Stomach (tissue), 8 donors: ENCODE measurements at regions not wholly inside any gene's neighbourhood (a gene's known extent, or its start where the extent isn't known, plus 50 kb on each side); places are given as distances from the start of the nearest gene placed in this dataset.

Source experiments
- DNase-seq, 2 donors: peaks; one replicate each; pipeline versions ENCODE4 v3.0.0 to v3.0.0-alpha.2; 2013 to 2019
- H3K27ac ChIP-seq, 5 donors: fragments of 200-600 bp in 4 of 5; sonication (generic) in 4 of 5; one replicate each; pipeline ENCODE4 v1.5.1; 2013 to 2019; ENCODE audit warnings: mild to moderate bottlenecking in 1 of 5, moderate library complexity in 1 of 5
- H3K27me3 ChIP-seq, 3 donors: fragments of 200-600 bp; sonication (generic); one replicate each; pipeline ENCODE4 v1.5.1; 2017 to 2019; ENCODE audit warnings: mixed run types in 1 of 3
- H3K36me3 ChIP-seq, 4 donors: fragments of 200-600 bp; sonication (generic); 1 replicate in 3 of 4; 2 replicates in 1 of 4; pipeline ENCODE4 v1.5.1; 2016 to 2019
- H3K4me1 ChIP-seq, 4 donors: fragments of 200-600 bp; sonication (generic); one replicate each; pipeline ENCODE4 v1.5.1; 2016 to 2019
- H3K4me3 ChIP-seq, 4 donors: fragments of 200-600 bp; sonication (generic) in 3 of 4; one replicate each; pipeline ENCODE4 v1.5.1; 2016 to 2019; ENCODE audit warnings: mild to moderate bottlenecking in 1 of 4
- H3K9me3 ChIP-seq, 4 donors: fragments of 200-600 bp; sonication (generic); one replicate each; pipeline ENCODE4 v1.5.1; 2016 to 2019
- EP300 ChIP-seq: sonication (generic); formaldehyde crosslinking; IDR thresholded peaks from one replicate; pipeline ENCODE4 v1.6.1; 2017; ENCODE audit warnings: antibody characterized with exemption
- POLR2A ChIP-seq, 4 donors: fragments of 450-650 bp; IDR thresholded peaks; one replicate each; pipeline ENCODE4 v1.6.1; 2016; ENCODE audit warnings: antibody characterized with exemption in 4 of 4, control low read depth in 2 of 4, mild to moderate bottlenecking in 1 of 4, moderate library complexity in 1 of 4
- POLR2AphosphoS5 ChIP-seq, 3 donors: sonication (generic); formaldehyde crosslinking; IDR thresholded peaks; one replicate each; pipeline ENCODE4 v1.6.1; 2016; ENCODE audit warnings: antibody characterized with exemption in 3 of 3
- WGBS, 5 donors: extraction: QIAGEN DNeasy Blood & Tissue Kit in 3 of 5; methylation state at CpG; one replicate each; pipeline versions ENCODE4 v1.1.5 to v1.1.7; 2013 to 2018; 5-methylcytosine and 5-hydroxymethylcytosine counted together
- intact Hi-C: fragments of 100-400 bp; cut with DNase I; formaldehyde crosslinking; loops from one replicate; pipeline ENCODE4 v1.15.1; 2023; ENCODE audit warnings: low total_unique reads
- TF ChIP-seq, protein P1 (sequence below), 7 experiments: fragments of 450-650 bp in 4 of 7; fragments of 200-600 bp in 3 of 7; sonication (generic) in 3 of 7; IDR thresholded peaks; one replicate each; pipeline ENCODE4 v1.5.1; 2016 to 2019; ENCODE audit warnings: antibody characterized with exemption in 7 of 7, control low read depth in 2 of 7, mild to moderate bottlenecking in 1 of 7
- donor health status: healthy with polysubstance abuse.
- donor health status: Bipolar disorder and iron deficiency.
- donor health status: healthy.

DNA sequence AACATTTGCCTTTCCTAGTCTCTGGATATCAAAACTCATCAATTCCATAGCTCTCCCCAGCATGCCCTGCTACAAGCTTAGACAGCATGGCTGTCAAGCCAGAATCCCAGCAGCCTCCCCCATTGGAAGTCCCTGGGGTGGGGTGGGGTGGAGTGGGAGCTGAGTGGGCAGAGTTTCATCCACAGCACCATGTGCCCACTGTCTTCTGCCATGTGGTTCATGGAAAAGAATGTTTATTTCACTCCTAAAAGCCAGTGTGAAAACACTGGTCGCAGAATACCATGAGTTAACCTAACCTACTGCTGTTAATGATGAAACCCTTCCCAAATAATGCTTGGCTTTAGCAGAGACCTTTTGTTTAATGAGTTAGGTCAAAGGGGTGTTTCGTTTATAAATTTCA is 80.2 kb upstream of the KIRREL3 start:
- 34 to 41% (median 40%) methylated on average over 2 of the region's 2 CpGs for WGBS, 5 donors
- Histone ChIP-seq H3K4me1 (no peaks in the 10 kb centered on the region), H3K27me3 (no peaks in the 10 kb centered on the region), H3K4me3 (no peak overlapping the region), H3K27ac (no peak overlapping the region), H3K9me3 (no peaks in the 10 kb centered on the region), H3K36me3 (no peaks in the 10 kb centered on the region)
- DNase-seq, result no peak
- TF ChIP-seq EP300 (no peak), POLR2A (IDR thresholded peaks at IDR 0.05) (no peak), POLR2AphosphoS5 (IDR thresholded peaks at IDR 0.05) (no peak)
- TF ChIP-seq, protein P1, sequence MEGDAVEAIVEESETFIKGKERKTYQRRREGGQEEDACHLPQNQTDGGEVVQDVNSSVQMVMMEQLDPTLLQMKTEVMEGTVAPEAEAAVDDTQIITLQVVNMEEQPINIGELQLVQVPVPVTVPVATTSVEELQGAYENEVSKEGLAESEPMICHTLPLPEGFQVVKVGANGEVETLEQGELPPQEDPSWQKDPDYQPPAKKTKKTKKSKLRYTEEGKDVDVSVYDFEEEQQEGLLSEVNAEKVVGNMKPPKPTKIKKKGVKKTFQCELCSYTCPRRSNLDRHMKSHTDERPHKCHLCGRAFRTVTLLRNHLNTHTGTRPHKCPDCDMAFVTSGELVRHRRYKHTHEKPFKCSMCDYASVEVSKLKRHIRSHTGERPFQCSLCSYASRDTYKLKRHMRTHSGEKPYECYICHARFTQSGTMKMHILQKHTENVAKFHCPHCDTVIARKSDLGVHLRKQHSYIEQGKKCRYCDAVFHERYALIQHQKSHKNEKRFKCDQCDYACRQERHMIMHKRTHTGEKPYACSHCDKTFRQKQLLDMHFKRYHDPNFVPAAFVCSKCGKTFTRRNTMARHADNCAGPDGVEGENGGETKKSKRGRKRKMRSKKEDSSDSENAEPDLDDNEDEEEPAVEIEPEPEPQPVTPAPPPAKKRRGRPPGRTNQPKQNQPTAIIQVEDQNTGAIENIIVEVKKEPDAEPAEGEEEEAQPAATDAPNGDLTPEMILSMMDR (IDR thresholded peaks at IDR 0.05), result no peak
- intact Hi-C loops, result no loop called here

DNA sequence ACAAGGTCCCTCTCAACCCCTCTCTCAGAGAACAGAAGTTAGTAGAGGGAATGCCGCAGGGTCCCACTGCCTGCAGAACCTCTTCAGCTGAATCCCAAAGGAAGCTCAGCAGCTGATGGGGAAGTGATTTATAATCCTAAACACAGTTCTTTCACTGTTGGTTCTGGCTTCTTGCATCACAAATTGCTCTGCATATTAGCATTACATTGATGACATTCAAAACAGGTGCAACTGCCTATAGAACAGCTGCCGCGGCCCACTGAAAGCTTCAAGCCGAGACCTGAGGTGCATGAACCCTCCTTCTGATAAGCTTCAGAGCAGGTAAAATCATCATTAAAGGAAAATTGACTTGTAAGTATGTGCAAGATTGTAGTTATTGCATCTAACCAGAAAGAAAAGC is 75.2 kb upstream of the KIRREL3 start:
- no peaks in the 10 kb centered on the region for H3K4me1 ChIP-seq
- intact Hi-C loops, result no loop called here
- WGBS, 5 donors, result 76 to 88% (median 80%) methylated on average over 4 of the region's 4 CpGs
- no peaks in the 10 kb centered on the region for H3K27me3 ChIP-seq
- H3K27ac ChIP-seq, result no peak overlapping the region
- no peaks in the 10 kb centered on the region for H3K9me3 ChIP-seq
- TF ChIP-seq, protein P1 (IDR thresholded peaks at IDR 0.05), result no peak
- no peak for TF ChIP-seq POLR2A (IDR thresholded peaks at IDR 0.05)
- TF ChIP-seq POLR2AphosphoS5 (IDR thresholded peaks at IDR 0.05), result no peak
- TF ChIP-seq EP300, result no peak
- H3K4me3 ChIP-seq, result no peak overlapping the region
- DNase-seq, result no peak
- no peaks in the 10 kb centered on the region for H3K36me3 ChIP-seq

DNA sequence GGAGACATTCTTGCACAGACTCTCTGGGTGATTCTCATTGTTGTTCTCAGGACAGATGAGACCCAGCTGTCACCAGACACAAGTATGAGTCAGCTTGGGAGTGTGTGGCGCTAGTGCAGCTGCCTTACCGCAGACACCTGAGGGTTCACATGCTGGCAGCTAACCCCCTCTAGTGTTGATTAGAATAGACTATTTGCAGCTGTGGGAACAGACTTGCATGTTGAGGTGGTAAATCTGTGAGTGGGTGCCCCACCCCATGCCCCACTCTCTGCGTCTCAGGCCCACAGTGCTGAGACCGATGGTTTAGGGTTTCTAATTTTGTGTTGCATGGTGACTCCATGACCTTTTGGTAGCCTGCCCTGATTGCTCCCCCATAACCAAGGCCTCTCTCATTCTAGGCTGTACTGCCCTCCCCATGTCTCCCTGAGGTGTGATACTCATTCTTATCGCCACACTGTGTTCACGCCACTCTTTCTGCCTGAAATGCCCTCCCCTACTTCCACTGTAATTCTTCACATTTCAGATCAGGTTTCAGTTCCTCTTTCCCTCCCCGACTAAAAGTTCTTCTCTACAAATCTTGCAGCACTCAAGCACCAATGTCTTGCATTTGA is 73.7 kb upstream of the KIRREL3 start:
- 52 to 57% (median 56%) methylated on average over 6 to 7 of the region's 7 CpGs for WGBS, 5 donors
- Histone ChIP-seq H3K27ac (no peak overlapping the region), H3K27me3 (no peaks in the 10 kb centered on the region), H3K4me3 (no peak overlapping the region), H3K9me3 (no peaks in the 10 kb centered on the region), H3K4me1 (no peaks in the 10 kb centered on the region), H3K36me3 (no peaks in the 10 kb centered on the region)
- intact Hi-C loops, result no loop called here
- TF ChIP-seq POLR2AphosphoS5 (IDR thresholded peaks at IDR 0.05) (no peak), POLR2A (IDR thresholded peaks at IDR 0.05) (no peak), EP300 (no peak)
- TF ChIP-seq, protein P1 (IDR thresholded peaks at IDR 0.05), result no peak
- peak in 1 of 2 donors; percentile 57 for DNase-seq

DNA sequence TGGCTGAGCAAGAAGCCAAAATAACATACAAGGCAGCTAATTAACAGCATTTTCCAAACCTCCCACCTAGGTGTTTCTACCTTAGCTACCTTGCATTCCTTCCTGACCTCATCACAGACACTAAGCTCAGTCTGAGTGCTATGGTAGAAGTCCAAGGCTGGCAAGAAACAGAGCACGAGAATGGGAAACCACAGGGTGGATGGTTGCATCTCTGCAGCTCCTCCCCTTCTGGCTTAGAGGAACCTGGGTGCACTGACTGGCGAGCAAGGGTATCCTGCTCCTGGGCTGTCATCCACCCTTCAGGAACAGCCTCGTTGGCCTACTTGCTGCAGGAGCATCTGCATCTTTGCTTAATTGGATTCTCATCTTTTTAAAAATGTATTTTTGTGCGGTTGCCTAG is 73.1 kb upstream of the KIRREL3 start:
- Histone ChIP-seq H3K36me3 (no peaks in the 10 kb centered on the region), H3K27me3 (no peaks in the 10 kb centered on the region), H3K4me3 (no peak overlapping the region), H3K9me3 (no peaks in the 10 kb centered on the region), H3K4me1 (no peaks in the 10 kb centered on the region), H3K27ac (no peak overlapping the region)
- intact Hi-C loops, result no loop called here
- 51 to 69% (median 67%) methylated on average over 4 of the region's 4 CpGs for WGBS, 5 donors
- no peak for DNase-seq
- TF ChIP-seq, protein P1 (IDR thresholded peaks at IDR 0.05), result no peak
- TF ChIP-seq EP300 (no peak), POLR2A (IDR thresholded peaks at IDR 0.05) (no peak)
